Osteocyte (in vitro differentiated cells): ENCODE measurements at regions not wholly inside any gene's neighbourhood (a gene's known extent, or its start where the extent isn't known, plus 50 kb on each side); places are given as distances from the start of the nearest gene placed in this dataset.

Experiments
- DNase-seq: peaks from one replicate; pipeline ENCODE4 v3.0.0; 2021; ENCODE audit warnings: mixed read lengths; ENCODE audit not compliant: unreplicated experiment; ENCODE audit errors: extremely low spot score
- H3K27ac Mint-ChIP-seq: one replicate; pipeline ENCODE4 v1.8.0; 2021; ENCODE audit warnings: mild to moderate bottlenecking, mixed read lengths; ENCODE audit not compliant: unreplicated experiment
- H3K27me3 Mint-ChIP-seq: one replicate; pipeline ENCODE4 v1.8.0; 2021; ENCODE audit warnings: mixed read lengths; ENCODE audit not compliant: unreplicated experiment
- H3K36me3 Mint-ChIP-seq: one replicate; pipeline ENCODE4 v1.8.0; 2021; ENCODE audit warnings: mixed read lengths; ENCODE audit not compliant: unreplicated experiment
- H3K4me1 Mint-ChIP-seq: one replicate; pipeline ENCODE4 v1.8.0; 2021; ENCODE audit warnings: mixed read lengths; ENCODE audit not compliant: unreplicated experiment
- H3K4me3 Mint-ChIP-seq: one replicate; pipeline ENCODE4 v1.8.0; 2021; ENCODE audit warnings: mild to moderate bottlenecking, moderate library complexity, mixed read lengths; ENCODE audit not compliant: unreplicated experiment
- H3K9me3 Mint-ChIP-seq: one replicate; pipeline ENCODE4 v1.8.0; 2021; ENCODE audit warnings: mixed read lengths; ENCODE audit not compliant: unreplicated experiment
- TF ChIP-seq, protein P1 (sequence below): fragments of 200-600 bp; sonication (generic); IDR thresholded peaks from 2 replicates; pipeline ENCODE4 v1.5.0; 2021; ENCODE audit warnings: antibody characterized with exemption, mild to moderate bottlenecking, moderate library complexity

- Mint-ChIP-seq H3K4me3 (no peak overlapping the region), H3K4me1 (no peaks in the 10 kb centered on the region), H3K27ac (no peak overlapping the region), H3K27me3 (no peaks in the 10 kb centered on the region), H3K9me3 (peaks cover 22% of the 10 kb centered on the region), H3K36me3 (no peaks in the 10 kb centered on the region)
- DNase-seq: no peak
- TF ChIP-seq, protein P1, sequence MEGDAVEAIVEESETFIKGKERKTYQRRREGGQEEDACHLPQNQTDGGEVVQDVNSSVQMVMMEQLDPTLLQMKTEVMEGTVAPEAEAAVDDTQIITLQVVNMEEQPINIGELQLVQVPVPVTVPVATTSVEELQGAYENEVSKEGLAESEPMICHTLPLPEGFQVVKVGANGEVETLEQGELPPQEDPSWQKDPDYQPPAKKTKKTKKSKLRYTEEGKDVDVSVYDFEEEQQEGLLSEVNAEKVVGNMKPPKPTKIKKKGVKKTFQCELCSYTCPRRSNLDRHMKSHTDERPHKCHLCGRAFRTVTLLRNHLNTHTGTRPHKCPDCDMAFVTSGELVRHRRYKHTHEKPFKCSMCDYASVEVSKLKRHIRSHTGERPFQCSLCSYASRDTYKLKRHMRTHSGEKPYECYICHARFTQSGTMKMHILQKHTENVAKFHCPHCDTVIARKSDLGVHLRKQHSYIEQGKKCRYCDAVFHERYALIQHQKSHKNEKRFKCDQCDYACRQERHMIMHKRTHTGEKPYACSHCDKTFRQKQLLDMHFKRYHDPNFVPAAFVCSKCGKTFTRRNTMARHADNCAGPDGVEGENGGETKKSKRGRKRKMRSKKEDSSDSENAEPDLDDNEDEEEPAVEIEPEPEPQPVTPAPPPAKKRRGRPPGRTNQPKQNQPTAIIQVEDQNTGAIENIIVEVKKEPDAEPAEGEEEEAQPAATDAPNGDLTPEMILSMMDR: no peak
Observed at GRCh38 chr10:129179972-129180678, 286.9 kb upstream of the MGMT start.

DNA sequence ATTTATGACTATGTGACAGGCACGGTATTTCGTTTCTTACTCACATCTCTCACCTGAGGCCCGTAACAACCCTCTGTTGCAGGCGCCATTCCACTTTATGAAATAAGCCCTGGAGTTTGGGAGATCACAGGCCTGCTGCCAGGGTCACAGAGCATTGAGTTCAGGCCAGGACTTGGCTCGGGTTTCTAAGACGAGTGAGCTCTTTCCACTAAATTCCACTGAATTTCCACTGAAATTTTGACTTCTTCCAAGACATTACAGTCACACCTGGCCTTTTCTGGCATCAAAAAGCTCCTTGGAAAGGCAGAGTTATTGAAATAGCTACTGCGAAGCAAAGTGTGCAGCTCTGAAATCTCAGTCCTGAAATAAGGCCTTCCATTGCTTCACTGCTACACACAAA lies 282.8 kb upstream of the MGMT start:
- Mint-ChIP-seq H3K27ac (no peak overlapping the region), H3K4me1 (no peaks in the 10 kb centered on the region), H3K9me3 (peaks cover 44% of the 10 kb centered on the region), H3K4me3 (no peak overlapping the region), H3K27me3 (no peaks in the 10 kb centered on the region), H3K36me3 (no peaks in the 10 kb centered on the region)
- TF ChIP-seq, protein P1: no peak
- no peak for DNase-seq

DNA sequence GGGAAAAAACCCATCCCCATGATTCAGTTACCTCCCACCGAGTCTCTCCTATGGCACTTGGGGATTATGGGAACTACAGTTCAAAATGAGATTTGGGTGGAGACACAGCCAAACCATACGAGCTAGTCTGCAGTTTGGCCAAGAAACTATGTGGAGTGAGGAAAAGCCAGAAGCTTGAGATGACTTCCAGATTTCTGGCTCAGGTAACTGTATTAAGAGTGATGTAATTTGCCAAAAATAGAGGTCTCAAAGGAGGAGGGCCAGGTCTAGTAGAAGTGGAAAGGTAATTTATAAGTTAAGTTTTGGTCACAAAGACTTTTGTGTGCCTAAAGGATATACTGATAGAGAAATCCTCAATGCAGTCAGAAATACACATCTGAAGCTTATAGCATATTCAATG lies 279.7 kb upstream of the MGMT start:
- TF ChIP-seq, protein P1: no peak
- no peak overlapping the region for H3K27ac Mint-ChIP-seq
- peaks cover 36% of the 10 kb centered on the region for H3K9me3 Mint-ChIP-seq
- H3K36me3 Mint-ChIP-seq: no peaks in the 10 kb centered on the region
- no peak for DNase-seq
- peaks cover 3% of the 10 kb centered on the region for H3K4me1 Mint-ChIP-seq
- H3K27me3 Mint-ChIP-seq: no peaks in the 10 kb centered on the region
- H3K4me3 Mint-ChIP-seq: no peak overlapping the region

- TF ChIP-seq, protein P1: no peak
- DNase-seq: no peak
- Mint-ChIP-seq H3K4me3 (no peak overlapping the region), H3K9me3 (peaks cover 38% of the 10 kb centered on the region), H3K27me3 (no peaks in the 10 kb centered on the region), H3K36me3 (no peaks in the 10 kb centered on the region), H3K4me1 (peaks cover 13% of the 10 kb centered on the region), H3K27ac (no peak overlapping the region)
Observed at GRCh38 chr10:129191797-129192196, 275.2 kb upstream of the MGMT start.

- Mint-ChIP-seq H3K9me3 (peaks cover 31% of the 10 kb centered on the region), H3K4me1 (peaks cover 13% of the 10 kb centered on the region)
- TF ChIP-seq, protein P1: no peak
Observed at GRCh38 chr10:129192344-129193128, 274.5 kb upstream of the MGMT start.

More at GRCh38 chr10:129192344-129193128, 274.5 kb upstream of the MGMT start:
- DNase-seq: no peak
- H3K27me3 Mint-ChIP-seq: no peaks in the 10 kb centered on the region
- no peak overlapping the region for H3K27ac Mint-ChIP-seq
- H3K36me3 Mint-ChIP-seq: no peaks in the 10 kb centered on the region
- H3K4me3 Mint-ChIP-seq: no peak overlapping the region
